ENCODE measurements at regions not wholly inside any gene's neighbourhood (a gene's known extent, or its start where the extent isn't known, plus 50 kb on each side); places are given as distances from the start of the nearest gene placed in this dataset.

DNA sequence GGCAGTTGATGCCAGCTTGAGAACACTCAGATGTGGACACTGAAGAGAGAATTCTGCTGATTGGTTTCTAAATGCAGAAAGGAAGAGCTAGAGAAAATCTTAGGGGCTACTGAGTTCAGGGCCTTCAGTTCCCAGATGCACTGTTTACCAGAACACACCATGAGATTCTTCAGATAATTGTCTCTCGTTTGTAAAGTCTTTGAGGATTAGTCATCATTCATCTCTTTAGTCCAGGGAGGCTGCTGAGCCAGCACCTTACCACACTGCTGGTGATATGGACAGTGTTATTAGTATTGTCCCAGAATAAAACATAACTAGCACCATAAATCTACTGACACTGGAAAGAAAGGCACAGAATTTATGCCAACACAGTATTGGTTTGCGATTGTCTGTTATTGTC, 690.8 kb upstream of the CELF4 start:
- no peak for TF ChIP-seq POLR2AphosphoS5 (IDR thresholded peaks at IDR 0.05)
- no peak for TF ChIP-seq POLR2A (IDR thresholded peaks at IDR 0.05)
- no peak for TF ChIP-seq EP300 (IDR thresholded peaks at IDR 0.05)
- TF ChIP-seq, protein P1, sequence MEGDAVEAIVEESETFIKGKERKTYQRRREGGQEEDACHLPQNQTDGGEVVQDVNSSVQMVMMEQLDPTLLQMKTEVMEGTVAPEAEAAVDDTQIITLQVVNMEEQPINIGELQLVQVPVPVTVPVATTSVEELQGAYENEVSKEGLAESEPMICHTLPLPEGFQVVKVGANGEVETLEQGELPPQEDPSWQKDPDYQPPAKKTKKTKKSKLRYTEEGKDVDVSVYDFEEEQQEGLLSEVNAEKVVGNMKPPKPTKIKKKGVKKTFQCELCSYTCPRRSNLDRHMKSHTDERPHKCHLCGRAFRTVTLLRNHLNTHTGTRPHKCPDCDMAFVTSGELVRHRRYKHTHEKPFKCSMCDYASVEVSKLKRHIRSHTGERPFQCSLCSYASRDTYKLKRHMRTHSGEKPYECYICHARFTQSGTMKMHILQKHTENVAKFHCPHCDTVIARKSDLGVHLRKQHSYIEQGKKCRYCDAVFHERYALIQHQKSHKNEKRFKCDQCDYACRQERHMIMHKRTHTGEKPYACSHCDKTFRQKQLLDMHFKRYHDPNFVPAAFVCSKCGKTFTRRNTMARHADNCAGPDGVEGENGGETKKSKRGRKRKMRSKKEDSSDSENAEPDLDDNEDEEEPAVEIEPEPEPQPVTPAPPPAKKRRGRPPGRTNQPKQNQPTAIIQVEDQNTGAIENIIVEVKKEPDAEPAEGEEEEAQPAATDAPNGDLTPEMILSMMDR (IDR thresholded peaks at IDR 0.05) = no peak

Data from sigmoid colon (tissue), 4 donors.